BE2C (cell line): ENCODE measurements at regions not wholly inside any gene's neighbourhood (a gene's known extent, or its start where the extent isn't known, plus 50 kb on each side); places are given as distances from the start of the nearest gene placed in this dataset.

Experiments
- DNase-seq: peaks from one replicate; pipeline ENCODE4 v3.0.0-alpha.2; 2020
- H3K27me3 ChIP-seq: fragments of 250-450 bp; sonication (Bioruptor Pico); 2 replicates; pipeline ENCODE4 v1.5.1; 2020; ENCODE audit warnings: mild to moderate bottlenecking
- H3K36me3 ChIP-seq: fragments of 250-450 bp; sonication (Bioruptor Pico); 2 replicates; pipeline ENCODE4 v1.5.1; 2020; ENCODE audit warnings: mild to moderate bottlenecking
- H3K4me1 ChIP-seq: fragments of 250-450 bp; sonication (Bioruptor Pico); 2 replicates; pipeline ENCODE4 v1.5.1; 2020
- H3K4me3 ChIP-seq: 2 replicates; pipeline ENCODE4 v1.5.1; 2011; ENCODE audit warnings: low read depth, low read length
- H3K9me3 ChIP-seq: fragments of 250-450 bp; sonication (Bioruptor Pico); 2 replicates; pipeline ENCODE4 v1.5.1; 2020
- TF ChIP-seq, protein P1 (sequence below): IDR thresholded peaks from 2 replicates; pipeline ENCODE4 v1.5.1; 2012; ENCODE audit warnings: mild to moderate bottlenecking, low read depth, low read length

DNA sequence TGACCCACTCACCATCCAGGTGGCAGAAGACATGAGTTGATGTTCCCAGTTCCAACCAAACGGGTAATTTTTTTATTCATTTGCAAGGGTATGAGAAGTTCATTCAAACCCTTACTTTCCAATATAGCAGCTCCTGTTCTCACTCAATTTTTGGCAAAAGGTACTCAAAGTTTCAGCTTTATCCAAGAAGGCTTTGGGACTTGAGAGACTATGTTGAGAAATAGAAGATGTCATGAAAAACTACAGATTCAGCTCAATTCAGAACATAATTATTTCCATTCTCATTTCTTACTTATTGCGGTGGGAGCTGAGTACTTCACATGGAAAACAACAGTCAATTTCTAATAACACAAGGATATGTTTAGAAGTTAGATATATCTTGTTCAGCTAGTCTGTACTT, 162.3 kb downstream of the FNDC1 start:
- H3K4me1 ChIP-seq = no peaks in the 10 kb centered on the region
- no peak for DNase-seq
- H3K9me3 ChIP-seq = no peaks in the 10 kb centered on the region
- H3K27me3 ChIP-seq = no peaks in the 10 kb centered on the region
- no peaks in the 10 kb centered on the region for H3K36me3 ChIP-seq
- TF ChIP-seq, protein P1, sequence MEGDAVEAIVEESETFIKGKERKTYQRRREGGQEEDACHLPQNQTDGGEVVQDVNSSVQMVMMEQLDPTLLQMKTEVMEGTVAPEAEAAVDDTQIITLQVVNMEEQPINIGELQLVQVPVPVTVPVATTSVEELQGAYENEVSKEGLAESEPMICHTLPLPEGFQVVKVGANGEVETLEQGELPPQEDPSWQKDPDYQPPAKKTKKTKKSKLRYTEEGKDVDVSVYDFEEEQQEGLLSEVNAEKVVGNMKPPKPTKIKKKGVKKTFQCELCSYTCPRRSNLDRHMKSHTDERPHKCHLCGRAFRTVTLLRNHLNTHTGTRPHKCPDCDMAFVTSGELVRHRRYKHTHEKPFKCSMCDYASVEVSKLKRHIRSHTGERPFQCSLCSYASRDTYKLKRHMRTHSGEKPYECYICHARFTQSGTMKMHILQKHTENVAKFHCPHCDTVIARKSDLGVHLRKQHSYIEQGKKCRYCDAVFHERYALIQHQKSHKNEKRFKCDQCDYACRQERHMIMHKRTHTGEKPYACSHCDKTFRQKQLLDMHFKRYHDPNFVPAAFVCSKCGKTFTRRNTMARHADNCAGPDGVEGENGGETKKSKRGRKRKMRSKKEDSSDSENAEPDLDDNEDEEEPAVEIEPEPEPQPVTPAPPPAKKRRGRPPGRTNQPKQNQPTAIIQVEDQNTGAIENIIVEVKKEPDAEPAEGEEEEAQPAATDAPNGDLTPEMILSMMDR = no peak
- H3K4me3 ChIP-seq = no peak overlapping the region

DNA sequence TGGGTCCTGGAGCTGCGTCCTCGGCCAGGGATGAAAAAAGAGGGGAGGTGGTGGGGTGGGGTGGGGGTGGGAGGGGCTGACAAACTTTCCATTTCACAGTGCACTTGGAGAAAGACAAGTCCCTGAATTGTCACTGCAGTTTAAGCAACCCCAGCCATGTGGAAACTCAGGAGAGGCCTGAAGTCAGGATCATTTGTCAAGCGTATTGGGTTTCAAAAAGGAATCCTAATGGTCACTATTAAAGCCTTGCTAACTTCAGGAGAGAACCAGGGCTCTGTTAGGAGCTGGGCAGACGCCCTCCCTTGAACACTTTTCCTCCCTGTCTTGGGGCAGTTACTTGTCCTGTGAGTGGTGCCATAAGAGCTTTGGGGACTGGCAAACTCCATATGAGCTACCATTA, 159.9 kb downstream of the FNDC1 start:
- no peaks in the 10 kb centered on the region for H3K36me3 ChIP-seq
- TF ChIP-seq, protein P1 = no peak
- H3K9me3 ChIP-seq = no peaks in the 10 kb centered on the region
- no peak for DNase-seq
- no peaks in the 10 kb centered on the region for H3K27me3 ChIP-seq
- H3K4me3 ChIP-seq = no peak overlapping the region
- H3K4me1 ChIP-seq = no peaks in the 10 kb centered on the region

DNA sequence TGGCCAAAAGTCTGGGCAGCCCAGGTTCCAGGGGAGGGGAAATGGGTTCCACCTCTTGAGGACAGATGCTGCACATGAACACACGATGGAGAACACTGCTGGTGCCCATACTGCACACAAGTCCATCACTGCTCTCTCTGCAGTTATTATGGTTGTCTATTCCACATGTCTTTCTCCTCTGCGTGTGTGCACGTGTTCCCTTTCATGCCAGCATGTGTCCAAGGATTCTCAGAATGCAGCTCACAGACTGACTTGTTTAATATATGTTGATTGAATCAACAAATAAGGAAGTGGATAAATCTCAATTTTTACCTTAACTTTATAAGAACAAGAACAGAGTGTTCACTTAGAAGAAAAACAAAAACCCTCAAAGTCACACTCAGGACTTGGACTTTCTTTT, 158.9 kb downstream of the FNDC1 start:
- Histone ChIP-seq H3K4me1 (no peaks in the 10 kb centered on the region), H3K36me3 (no peaks in the 10 kb centered on the region), H3K27me3 (no peaks in the 10 kb centered on the region), H3K9me3 (no peaks in the 10 kb centered on the region), H3K4me3 (no peak overlapping the region)
- no peak for DNase-seq
- TF ChIP-seq, protein P1 = no peak

DNA sequence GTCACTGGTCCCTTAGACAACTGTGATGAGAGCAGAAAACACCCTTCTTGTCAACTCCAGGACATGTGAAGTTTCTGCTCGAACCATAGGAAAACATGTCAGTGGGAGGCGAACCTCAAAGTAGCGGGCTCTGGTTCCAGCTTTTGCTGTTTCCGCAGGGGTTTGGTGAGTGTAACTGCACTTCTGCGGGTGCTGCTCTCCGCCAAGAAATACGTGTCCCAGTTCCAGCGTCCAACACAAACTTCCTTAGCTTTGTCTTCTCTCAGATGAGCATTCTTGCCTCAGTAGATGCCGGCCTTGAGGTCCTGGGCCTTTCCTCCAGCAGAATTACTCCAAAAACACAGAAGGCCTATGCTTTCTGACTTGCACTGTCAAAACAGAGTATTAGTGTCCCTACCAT, 156.3 kb downstream of the FNDC1 start:
- Histone ChIP-seq H3K27me3 (no peaks in the 10 kb centered on the region), H3K4me1 (no peaks in the 10 kb centered on the region), H3K9me3 (no peaks in the 10 kb centered on the region)

DNA sequence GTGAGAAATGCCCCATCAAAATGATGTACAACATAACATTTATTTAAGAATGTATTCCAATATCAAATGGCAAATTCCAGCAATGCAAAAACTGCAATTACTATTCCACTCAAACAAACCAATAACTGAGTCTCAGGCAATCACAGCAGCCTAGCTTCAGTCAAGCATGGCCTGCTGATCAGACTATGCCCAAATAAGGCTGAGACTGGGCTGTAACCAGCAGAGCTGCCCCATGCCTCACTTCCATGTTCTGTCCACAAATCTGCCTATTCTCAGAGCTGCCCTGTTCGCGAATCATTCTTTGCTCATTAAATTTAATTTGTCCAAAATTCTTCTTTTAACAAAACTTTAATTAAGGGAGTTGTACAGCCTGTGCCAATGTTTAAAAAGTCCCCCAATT, 155.4 kb downstream of the FNDC1 start:
- Histone ChIP-seq H3K4me3 (no peak overlapping the region), H3K27me3 (no peaks in the 10 kb centered on the region; the same call in 1 of the 2 replicates), H3K9me3 (no peaks in the 10 kb centered on the region), H3K36me3 (no peaks in the 10 kb centered on the region), H3K4me1 (no peaks in the 10 kb centered on the region)
- DNase-seq = no peak
- TF ChIP-seq, protein P1 = no peak

More for the DNA sequence above, 156.3 kb downstream of the FNDC1 start:
- Histone ChIP-seq H3K4me3 (no peak overlapping the region), H3K36me3 (no peaks in the 10 kb centered on the region)
- no peak for DNase-seq
- TF ChIP-seq, protein P1 = no peak
